ENCODE measurements at regions not wholly inside any gene's neighbourhood (a gene's known extent, or its start where the extent isn't known, plus 50 kb on each side); places are given as distances from the start of the nearest gene placed in this dataset.

DNA sequence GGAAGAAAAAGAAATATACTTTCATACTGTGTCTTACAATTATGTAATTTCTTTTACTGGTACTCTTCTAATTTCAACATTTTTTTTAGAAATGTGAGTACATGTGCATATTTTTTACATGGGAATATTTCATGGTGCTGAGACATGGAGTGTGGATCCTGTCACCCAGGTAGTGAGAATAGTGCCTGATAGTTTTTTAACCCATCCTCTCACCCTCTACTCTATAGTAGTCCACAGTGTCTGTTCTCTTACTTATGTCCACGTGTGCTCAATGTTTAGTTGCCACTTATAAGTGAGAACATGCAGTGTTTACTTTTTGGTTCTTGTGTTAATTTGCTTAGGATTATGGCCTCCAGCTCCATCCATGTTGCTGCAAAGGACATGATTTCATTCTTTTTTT, 548.8 kb downstream of the AACS start:
- TF ChIP-seq EP300 (IDR thresholded peaks at IDR 0.05; ENCODE audit: borderline replicate concordance) (no peak), TEAD4 (IDR thresholded peaks at IDR 0.05) (no peak), ZBTB7A (IDR thresholded peaks at IDR 0.05; ENCODE audit: low read depth) (no peak), RAD21 (IDR thresholded peaks at IDR 0.05; ENCODE audit: low read depth) (no peak), TAF1 (IDR thresholded peaks at IDR 0.05; ENCODE audit: low read depth) (no peak), FOXM1 (IDR thresholded peaks at IDR 0.05; ENCODE audit: borderline replicate concordance, low read depth) (no peak), NFIC (IDR thresholded peaks at IDR 0.05) (no peak), TCF12 (IDR thresholded peaks at IDR 0.05; ENCODE audit: low read depth) (no peak), YY1 (IDR thresholded peaks at IDR 0.05; ENCODE audit: low read depth) (no peak)
- TF ChIP-seq, protein P1, sequence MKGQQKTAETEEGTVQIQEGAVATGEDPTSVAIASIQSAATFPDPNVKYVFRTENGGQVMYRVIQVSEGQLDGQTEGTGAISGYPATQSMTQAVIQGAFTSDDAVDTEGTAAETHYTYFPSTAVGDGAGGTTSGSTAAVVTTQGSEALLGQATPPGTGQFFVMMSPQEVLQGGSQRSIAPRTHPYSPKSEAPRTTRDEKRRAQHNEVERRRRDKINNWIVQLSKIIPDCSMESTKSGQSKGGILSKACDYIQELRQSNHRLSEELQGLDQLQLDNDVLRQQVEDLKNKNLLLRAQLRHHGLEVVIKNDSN (IDR thresholded peaks at IDR 0.05) = no peak
- TF ChIP-seq, protein P2, sequence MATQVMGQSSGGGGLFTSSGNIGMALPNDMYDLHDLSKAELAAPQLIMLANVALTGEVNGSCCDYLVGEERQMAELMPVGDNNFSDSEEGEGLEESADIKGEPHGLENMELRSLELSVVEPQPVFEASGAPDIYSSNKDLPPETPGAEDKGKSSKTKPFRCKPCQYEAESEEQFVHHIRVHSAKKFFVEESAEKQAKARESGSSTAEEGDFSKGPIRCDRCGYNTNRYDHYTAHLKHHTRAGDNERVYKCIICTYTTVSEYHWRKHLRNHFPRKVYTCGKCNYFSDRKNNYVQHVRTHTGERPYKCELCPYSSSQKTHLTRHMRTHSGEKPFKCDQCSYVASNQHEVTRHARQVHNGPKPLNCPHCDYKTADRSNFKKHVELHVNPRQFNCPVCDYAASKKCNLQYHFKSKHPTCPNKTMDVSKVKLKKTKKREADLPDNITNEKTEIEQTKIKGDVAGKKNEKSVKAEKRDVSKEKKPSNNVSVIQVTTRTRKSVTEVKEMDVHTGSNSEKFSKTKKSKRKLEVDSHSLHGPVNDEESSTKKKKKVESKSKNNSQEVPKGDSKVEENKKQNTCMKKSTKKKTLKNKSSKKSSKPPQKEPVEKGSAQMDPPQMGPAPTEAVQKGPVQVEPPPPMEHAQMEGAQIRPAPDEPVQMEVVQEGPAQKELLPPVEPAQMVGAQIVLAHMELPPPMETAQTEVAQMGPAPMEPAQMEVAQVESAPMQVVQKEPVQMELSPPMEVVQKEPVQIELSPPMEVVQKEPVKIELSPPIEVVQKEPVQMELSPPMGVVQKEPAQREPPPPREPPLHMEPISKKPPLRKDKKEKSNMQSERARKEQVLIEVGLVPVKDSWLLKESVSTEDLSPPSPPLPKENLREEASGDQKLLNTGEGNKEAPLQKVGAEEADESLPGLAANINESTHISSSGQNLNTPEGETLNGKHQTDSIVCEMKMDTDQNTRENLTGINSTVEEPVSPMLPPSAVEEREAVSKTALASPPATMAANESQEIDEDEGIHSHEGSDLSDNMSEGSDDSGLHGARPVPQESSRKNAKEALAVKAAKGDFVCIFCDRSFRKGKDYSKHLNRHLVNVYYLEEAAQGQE (IDR thresholded peaks at IDR 0.05; ENCODE audit: low read depth) = no peak
- TF ChIP-seq, protein P3, sequence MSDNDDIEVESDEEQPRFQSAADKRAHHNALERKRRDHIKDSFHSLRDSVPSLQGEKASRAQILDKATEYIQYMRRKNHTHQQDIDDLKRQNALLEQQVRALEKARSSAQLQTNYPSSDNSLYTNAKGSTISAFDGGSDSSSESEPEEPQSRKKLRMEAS (IDR thresholded peaks at IDR 0.05) = no peak
